ENCODE measurements at regions not wholly inside any gene's neighbourhood (a gene's known extent, or its start where the extent isn't known, plus 50 kb on each side); places are given as distances from the start of the nearest gene placed in this dataset.

DNA sequence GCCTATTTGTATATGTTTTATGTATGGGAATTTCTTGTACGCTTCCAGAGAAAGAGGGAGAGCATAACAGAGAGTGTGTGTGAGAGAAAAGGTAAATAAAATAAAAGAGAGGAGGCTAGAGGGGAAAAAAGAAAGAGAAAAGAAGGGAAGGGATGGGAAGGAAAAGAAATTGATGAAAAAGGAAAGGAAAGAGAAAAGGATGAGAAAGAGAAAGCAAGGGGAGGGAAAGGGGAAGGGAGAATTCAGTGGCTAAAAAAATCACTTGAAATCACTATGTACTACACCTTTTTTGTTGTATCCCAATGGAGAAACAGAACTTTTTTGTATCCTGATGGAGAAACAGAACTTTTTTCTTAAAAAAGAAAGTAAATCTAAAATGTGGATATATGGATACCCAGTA is 165.5 kb upstream of the MBNL1 start:
- TF ChIP-seq, protein P1, sequence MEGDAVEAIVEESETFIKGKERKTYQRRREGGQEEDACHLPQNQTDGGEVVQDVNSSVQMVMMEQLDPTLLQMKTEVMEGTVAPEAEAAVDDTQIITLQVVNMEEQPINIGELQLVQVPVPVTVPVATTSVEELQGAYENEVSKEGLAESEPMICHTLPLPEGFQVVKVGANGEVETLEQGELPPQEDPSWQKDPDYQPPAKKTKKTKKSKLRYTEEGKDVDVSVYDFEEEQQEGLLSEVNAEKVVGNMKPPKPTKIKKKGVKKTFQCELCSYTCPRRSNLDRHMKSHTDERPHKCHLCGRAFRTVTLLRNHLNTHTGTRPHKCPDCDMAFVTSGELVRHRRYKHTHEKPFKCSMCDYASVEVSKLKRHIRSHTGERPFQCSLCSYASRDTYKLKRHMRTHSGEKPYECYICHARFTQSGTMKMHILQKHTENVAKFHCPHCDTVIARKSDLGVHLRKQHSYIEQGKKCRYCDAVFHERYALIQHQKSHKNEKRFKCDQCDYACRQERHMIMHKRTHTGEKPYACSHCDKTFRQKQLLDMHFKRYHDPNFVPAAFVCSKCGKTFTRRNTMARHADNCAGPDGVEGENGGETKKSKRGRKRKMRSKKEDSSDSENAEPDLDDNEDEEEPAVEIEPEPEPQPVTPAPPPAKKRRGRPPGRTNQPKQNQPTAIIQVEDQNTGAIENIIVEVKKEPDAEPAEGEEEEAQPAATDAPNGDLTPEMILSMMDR (IDR thresholded peaks at IDR 0.05) = no peak
- TF ChIP-seq POLR2AphosphoS5 (IDR thresholded peaks at IDR 0.05) = no peak
- TF ChIP-seq POLR2A (IDR thresholded peaks at IDR 0.05) = no peak

Measured in prostate gland (tissue), 2 donors.